Mucosa of rectum (tissue), 2 donors: ENCODE measurements at regions not wholly inside any gene's neighbourhood (a gene's known extent, or its start where the extent isn't known, plus 50 kb on each side); places are given as distances from the start of the nearest gene placed in this dataset.
"Not testable (repeated sequence)": the region's sequence is repeated elsewhere in the genome, so short reads cannot be mapped to it uniquely, and the experiment has no call there.

Experiments
- H3K27ac ChIP-seq, 2 donors: one replicate each; pipeline ENCODE4 v1.7.0; 2013; ENCODE audit warnings: inconsistent platforms in 2 of 2, low read depth in 2 of 2, low read length in 2 of 2
- H3K27me3 ChIP-seq, 2 donors: one replicate each; pipeline ENCODE4 v1.7.0; 2013; ENCODE audit warnings: low read length in 2 of 2; ENCODE audit not compliant: control insufficient read depth in 2 of 2, insufficient read depth in 2 of 2
- H3K36me3 ChIP-seq, 2 donors: one replicate each; pipeline ENCODE4 v1.7.0; 2013; ENCODE audit warnings: low read length in 2 of 2; ENCODE audit not compliant: control insufficient read depth in 2 of 2, insufficient read depth in 2 of 2
- H3K4me1 ChIP-seq, 2 donors: one replicate each; pipeline ENCODE4 v1.7.0; 2013; ENCODE audit warnings: low read length in 2 of 2, mild to moderate bottlenecking in 1 of 2; ENCODE audit not compliant: control insufficient read depth in 2 of 2, insufficient read depth in 2 of 2
- H3K4me3 ChIP-seq, 2 donors: one replicate each; pipeline ENCODE4 v1.7.0; 2013; ENCODE audit warnings: low read length in 2 of 2
- H3K9ac ChIP-seq, 2 donors: one replicate each; pipeline ENCODE4 v1.7.0; 2013; ENCODE audit warnings: low read length in 2 of 2, low read depth in 1 of 2, mild to moderate bottlenecking in 1 of 2
- H3K9me3 ChIP-seq, 2 donors: one replicate each; pipeline ENCODE4 v1.7.0; 2013; ENCODE audit warnings: low read length in 2 of 2; ENCODE audit not compliant: control insufficient read depth in 2 of 2
- donor health status: healthy.
- donor health status: Normal muscosa, but diverticular disease.

GRCh38 chr12:45522227-45522626, 207.3 kb upstream of the ARID2 start:
- no peaks in the 10 kb centered on the region for H3K9me3 ChIP-seq
- no peaks in the 10 kb centered on the region for H3K36me3 ChIP-seq
- H3K4me3 ChIP-seq: no peak overlapping the region
- no peak overlapping the region for H3K27ac ChIP-seq
- H3K27me3 ChIP-seq: no peaks in the 10 kb centered on the region
- no peak overlapping the region for H3K9ac ChIP-seq
- no peaks in the 10 kb centered on the region for H3K4me1 ChIP-seq

- not testable (repeated sequence) for H3K36me3 ChIP-seq, H3K9ac ChIP-seq, H3K4me1 ChIP-seq, H3K9me3 ChIP-seq, H3K4me3 ChIP-seq, H3K27ac ChIP-seq, H3K27me3 ChIP-seq
Measured at GRCh38 chr12:45526823-45527222, 202.7 kb upstream of the ARID2 start.

- H3K27me3 ChIP-seq: no peaks in the 10 kb centered on the region
- no peak overlapping the region for H3K27ac ChIP-seq
- no peak overlapping the region for H3K9ac ChIP-seq
- no peaks in the 10 kb centered on the region for H3K9me3 ChIP-seq
- H3K36me3 ChIP-seq: no peaks in the 10 kb centered on the region
- no peaks in the 10 kb centered on the region for H3K4me1 ChIP-seq
- H3K4me3 ChIP-seq: no peak overlapping the region
Measured at GRCh38 chr12:45532113-45532512, 197.4 kb upstream of the ARID2 start.

GRCh38 chr12:45535610-45536180, 193.8 kb upstream of the ARID2 start:
- no peaks in the 10 kb centered on the region for H3K9me3 ChIP-seq

GRCh38 chr12:45536284-45536683, 193.2 kb upstream of the ARID2 start:
- no peaks in the 10 kb centered on the region for H3K27me3 ChIP-seq
- no peak overlapping the region for H3K4me3 ChIP-seq
- H3K27ac ChIP-seq: no peak overlapping the region
- no peaks in the 10 kb centered on the region for H3K9me3 ChIP-seq
- no peaks in the 10 kb centered on the region for H3K36me3 ChIP-seq
- H3K4me1 ChIP-seq: no peaks in the 10 kb centered on the region
- no peak overlapping the region for H3K9ac ChIP-seq

More at GRCh38 chr12:45535610-45536180, 193.8 kb upstream of the ARID2 start:
- Histone ChIP-seq H3K4me3 (no peak overlapping the region), H3K27ac (no peak overlapping the region), H3K36me3 (no peaks in the 10 kb centered on the region), H3K4me1 (no peaks in the 10 kb centered on the region), H3K27me3 (no peaks in the 10 kb centered on the region), H3K9ac (no peak overlapping the region)

GRCh38 chr12:45540661-45541341, 188.7 kb upstream of the ARID2 start:
- Histone ChIP-seq H3K4me1 (no peaks in the 10 kb centered on the region), H3K9me3 (no peaks in the 10 kb centered on the region), H3K27me3 (no peaks in the 10 kb centered on the region), H3K36me3 (no peaks in the 10 kb centered on the region), H3K27ac (no peak overlapping the region), H3K9ac (no peak overlapping the region), H3K4me3 (no peak overlapping the region)

DNA sequence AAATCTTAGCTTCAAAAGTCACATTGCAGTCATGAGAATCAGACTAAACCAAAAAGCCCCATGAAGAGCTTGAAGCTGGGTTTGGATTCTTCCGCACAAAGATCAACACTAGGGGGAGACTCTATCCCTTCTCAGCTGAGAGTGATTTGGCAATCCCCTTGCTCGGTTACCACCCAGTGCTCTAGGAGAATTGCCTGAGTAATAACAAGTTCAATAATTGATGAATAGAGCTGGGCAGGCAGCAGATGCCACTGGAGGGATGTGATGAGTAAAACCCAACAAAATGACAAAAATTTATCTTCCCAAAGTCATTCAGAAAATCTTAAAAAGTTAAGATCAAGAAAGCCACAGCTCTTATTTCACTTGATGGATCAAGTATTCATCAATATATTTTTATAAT, 185.6 kb upstream of the ARID2 start:
- Histone ChIP-seq H3K4me3 (no peak overlapping the region), H3K27ac (no peak overlapping the region), H3K9ac (no peak overlapping the region), H3K9me3 (no peaks in the 10 kb centered on the region), H3K4me1 (no peaks in the 10 kb centered on the region), H3K27me3 (no peaks in the 10 kb centered on the region), H3K36me3 (no peaks in the 10 kb centered on the region)

DNA sequence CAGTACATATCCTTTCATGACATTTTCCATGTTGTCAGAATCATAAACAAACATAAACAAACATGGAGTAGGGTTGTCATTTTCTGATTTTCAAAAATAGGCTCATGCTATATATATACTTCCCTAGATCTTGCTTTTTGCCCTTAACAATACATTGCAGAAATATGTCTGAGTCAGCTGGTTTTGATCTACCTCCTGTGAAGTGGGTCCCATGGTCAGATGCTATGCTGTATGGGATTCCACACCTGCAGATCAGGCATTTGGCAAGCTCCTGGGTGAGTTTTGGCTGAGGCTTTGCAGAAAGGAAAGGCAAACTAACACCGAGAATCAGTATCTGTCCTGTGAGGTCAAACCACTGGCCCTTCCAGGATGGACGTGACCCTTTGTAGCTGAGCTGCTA, 183.0 kb upstream of the ARID2 start:
- no peaks in the 10 kb centered on the region for H3K9me3 ChIP-seq
- H3K9ac ChIP-seq: no peak overlapping the region

DNA sequence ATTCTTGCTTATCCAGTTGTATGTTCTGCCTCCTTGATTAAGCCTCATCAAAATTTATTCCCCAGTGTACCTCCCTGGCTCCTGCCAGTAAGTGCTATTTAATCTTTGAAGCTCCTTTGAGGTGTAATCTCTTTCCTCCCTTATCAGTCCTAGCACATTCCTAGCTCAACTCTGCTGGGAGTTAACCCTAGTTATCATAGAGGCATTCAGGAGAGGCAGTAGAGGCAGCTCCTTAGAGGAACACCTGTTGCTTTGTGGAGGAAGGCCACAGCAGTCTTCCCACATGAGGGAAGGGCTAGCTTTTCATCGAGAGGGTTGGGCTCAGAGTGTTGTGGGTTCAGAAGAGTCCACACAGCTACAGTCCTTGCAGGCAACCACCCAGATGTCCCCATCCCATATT, 182.4 kb upstream of the ARID2 start:
- Histone ChIP-seq H3K27me3 (no peaks in the 10 kb centered on the region), H3K4me1 (no peaks in the 10 kb centered on the region), H3K9ac (no peak overlapping the region)

More for the DNA sequence above, 183.0 kb upstream of the ARID2 start:
- H3K4me1 ChIP-seq: no peaks in the 10 kb centered on the region
- H3K36me3 ChIP-seq: no peaks in the 10 kb centered on the region
- H3K27me3 ChIP-seq: no peaks in the 10 kb centered on the region
- no peak overlapping the region for H3K27ac ChIP-seq
- H3K4me3 ChIP-seq: no peak overlapping the region

GRCh38 chr12:45547822-45548221, 181.7 kb upstream of the ARID2 start:
- no peaks in the 10 kb centered on the region for H3K36me3 ChIP-seq
- H3K4me3 ChIP-seq: no peak overlapping the region
- no peaks in the 10 kb centered on the region for H3K4me1 ChIP-seq
- no peak overlapping the region for H3K9ac ChIP-seq
- no peaks in the 10 kb centered on the region for H3K9me3 ChIP-seq
- no peaks in the 10 kb centered on the region for H3K27me3 ChIP-seq
- H3K27ac ChIP-seq: no peak overlapping the region

More for the DNA sequence above, 182.4 kb upstream of the ARID2 start:
- Histone ChIP-seq H3K9me3 (no peaks in the 10 kb centered on the region), H3K27ac (no peak overlapping the region), H3K4me3 (no peak overlapping the region), H3K36me3 (no peaks in the 10 kb centered on the region)
